WTC11 (cell line): ENCODE measurements at regions not wholly inside any gene's neighbourhood (a gene's known extent, or its start where the extent isn't known, plus 50 kb on each side); places are given as distances from the start of the nearest gene placed in this dataset.

Source experiments
- ATAC-seq: fragments of 200-7000 bp; cut with Tn5 transposase; 2 replicates; pipeline ENCODE4 v1.10.0; 2021; ENCODE audit warnings: mild to moderate bottlenecking, moderate library complexity
- CTCF ChIA-PET: fragments of 300-600 bp; sonication (Branson Sonifier 250); formaldehyde crosslinking; loops from one replicate; lab custom pipeline; 2021; ENCODE audit warnings: antibody characterized with exemption; lab: Charles Lee
- POLR2A ChIA-PET: fragments of 350-600 bp; sonication (Branson Sonifier 250); formaldehyde crosslinking; loops from one replicate; lab custom pipeline; 2021; ENCODE audit warnings: antibody characterized with exemption; lab: Charles Lee
- DNase-seq: peaks from one replicate; pipeline ENCODE4 v3.0.0; 2021; ENCODE audit warnings: low spot score
- H3K27ac Mint-ChIP-seq: 2 replicates; pipeline ENCODE4 v1.8.0; 2021; ENCODE audit warnings: mixed read lengths
- H3K27me3 Mint-ChIP-seq: 2 replicates; pipeline ENCODE4 v1.8.0; 2021; ENCODE audit warnings: low read depth, mild to moderate bottlenecking, moderate library complexity, mixed read lengths
- H3K36me3 Mint-ChIP-seq: 2 replicates; pipeline ENCODE4 v1.8.0; 2021; ENCODE audit warnings: mixed read lengths
- H3K4me1 Mint-ChIP-seq: 2 replicates; pipeline ENCODE4 v1.8.0; 2022; ENCODE audit warnings: mixed read lengths
- H3K4me3 Mint-ChIP-seq: 2 replicates; pipeline ENCODE4 v1.8.0; 2021; ENCODE audit warnings: mild to moderate bottlenecking, moderate library complexity, mixed read lengths
- H3K9me3 Mint-ChIP-seq: 2 replicates; pipeline ENCODE4 v1.8.0; 2021; ENCODE audit warnings: mixed read lengths
- CBFB ChIP-seq: sonication (generic); formaldehyde crosslinking; IDR thresholded peaks from 2 replicates; pipeline ENCODE4 v1.8.1; 2022; ENCODE audit warnings: mild to moderate bottlenecking, low read depth, missing genetic modification reagents
- CREB1 ChIP-seq: sonication (generic); formaldehyde crosslinking; IDR thresholded peaks from 2 replicates; pipeline ENCODE4 v1.8.0; 2023; ENCODE audit warnings: mild to moderate bottlenecking, missing genetic modification reagents
- ELF4 ChIP-seq: sonication (generic); formaldehyde crosslinking; IDR thresholded peaks from 2 replicates; pipeline ENCODE4 v1.8.1; 2022; ENCODE audit warnings: low read depth, mild to moderate bottlenecking, moderate library complexity, missing genetic modification reagents
- FOXK1 ChIP-seq: sonication (generic); formaldehyde crosslinking; IDR thresholded peaks from 2 replicates; pipeline ENCODE4 v1.8.0; 2022; ENCODE audit warnings: mild to moderate bottlenecking, moderate library complexity, missing genetic modification reagents
- JUN ChIP-seq: sonication (generic); formaldehyde crosslinking; IDR thresholded peaks from 2 replicates; pipeline ENCODE4 v1.8.0; 2023; ENCODE audit warnings: mild to moderate bottlenecking, missing genetic modification reagents
- NR1H2 ChIP-seq: sonication (generic); formaldehyde crosslinking; IDR thresholded peaks from 2 replicates; pipeline ENCODE4 v1.9.0; 2021; ENCODE audit warnings: mild to moderate bottlenecking, moderate library complexity, missing genetic modification reagents
- PRRX2 ChIP-seq: fragments of 250-450 bp; sonication (Bioruptor Pico); IDR thresholded peaks from 2 replicates; pipeline ENCODE4 v1.8.0; 2021; ENCODE audit warnings: mild to moderate bottlenecking
- SOX15 ChIP-seq: fragments of 250-450 bp; sonication (Bioruptor Pico); IDR thresholded peaks from 2 replicates; pipeline ENCODE4 v1.9.0; 2021; ENCODE audit warnings: mild to moderate bottlenecking
- ZBTB21 ChIP-seq: sonication (generic); formaldehyde crosslinking; IDR thresholded peaks from 2 replicates; pipeline ENCODE4 v1.8.1; 2023; ENCODE audit warnings: mild to moderate bottlenecking, missing genetic modification reagents, borderline replicate concordance
- ZNF416 ChIP-seq: fragments of 250-450 bp; sonication (Bioruptor Pico); IDR thresholded peaks from 2 replicates; pipeline ENCODE4 v1.9.0; 2021; ENCODE audit warnings: mild to moderate bottlenecking, inconsistent platforms
- TF ChIP-seq, protein P1 (sequence below): fragments of 250-450 bp; sonication (Bioruptor Pico); conservative IDR thresholded peaks from 2 replicates; pipeline ENCODE4 v1.9.0; 2021; ENCODE audit warnings: mild to moderate bottlenecking
- TF ChIP-seq, protein P2 (sequence below): sonication (generic); formaldehyde crosslinking; IDR thresholded peaks from 2 replicates; pipeline ENCODE4 v1.8.1; 2023; ENCODE audit warnings: mild to moderate bottlenecking, missing genetic modification reagents
- TF ChIP-seq, protein P3 (sequence below): sonication (generic); formaldehyde crosslinking; IDR thresholded peaks from 2 replicates; pipeline ENCODE4 v1.8.0; 2023; ENCODE audit warnings: missing genetic modification reagents, mild to moderate bottlenecking, borderline replicate concordance
- TF ChIP-seq, protein P4 (sequence below): sonication (generic); formaldehyde crosslinking; IDR thresholded peaks from 2 replicates; pipeline ENCODE4 v1.8.1; 2022; ENCODE audit warnings: missing genetic modification reagents, borderline replicate concordance
- TF ChIP-seq, protein P5 (sequence below): sonication (generic); formaldehyde crosslinking; IDR thresholded peaks from 2 replicates; pipeline ENCODE4 v1.8.1; 2022; ENCODE audit warnings: low read depth, mild to moderate bottlenecking, moderate library complexity, missing genetic modification reagents, borderline replicate concordance
- TF ChIP-seq, protein P6 (sequence below): sonication (generic); formaldehyde crosslinking; IDR thresholded peaks from 2 replicates; pipeline ENCODE4 v1.8.0; 2023; ENCODE audit warnings: missing genetic modification reagents
- TF ChIP-seq, protein P7 (sequence below): sonication (generic); formaldehyde crosslinking; IDR thresholded peaks from 2 replicates; pipeline ENCODE4 v1.8.0; 2022; ENCODE audit warnings: mild to moderate bottlenecking, missing genetic modification reagents

DNA sequence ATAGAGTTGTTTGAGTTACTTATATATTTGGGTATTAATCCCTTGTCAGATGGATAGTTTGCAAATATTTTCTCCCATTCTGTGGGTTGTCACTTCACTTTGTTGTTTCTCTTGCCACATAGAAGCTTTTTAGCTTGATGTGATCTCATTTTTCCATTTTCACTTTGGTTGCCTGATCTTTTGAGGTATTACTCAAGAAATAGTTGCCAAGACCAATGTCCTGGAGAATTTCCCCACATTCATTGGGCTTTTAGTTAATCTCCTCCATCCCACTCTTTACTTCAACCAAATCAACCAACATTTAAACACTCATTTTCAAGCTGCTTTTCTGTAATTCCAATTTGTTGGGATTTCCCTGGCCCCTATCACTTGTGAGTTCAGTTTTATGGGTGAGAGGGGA is 69.0 kb downstream of the LEPR start (continued):
- TF ChIP-seq, protein P1, sequence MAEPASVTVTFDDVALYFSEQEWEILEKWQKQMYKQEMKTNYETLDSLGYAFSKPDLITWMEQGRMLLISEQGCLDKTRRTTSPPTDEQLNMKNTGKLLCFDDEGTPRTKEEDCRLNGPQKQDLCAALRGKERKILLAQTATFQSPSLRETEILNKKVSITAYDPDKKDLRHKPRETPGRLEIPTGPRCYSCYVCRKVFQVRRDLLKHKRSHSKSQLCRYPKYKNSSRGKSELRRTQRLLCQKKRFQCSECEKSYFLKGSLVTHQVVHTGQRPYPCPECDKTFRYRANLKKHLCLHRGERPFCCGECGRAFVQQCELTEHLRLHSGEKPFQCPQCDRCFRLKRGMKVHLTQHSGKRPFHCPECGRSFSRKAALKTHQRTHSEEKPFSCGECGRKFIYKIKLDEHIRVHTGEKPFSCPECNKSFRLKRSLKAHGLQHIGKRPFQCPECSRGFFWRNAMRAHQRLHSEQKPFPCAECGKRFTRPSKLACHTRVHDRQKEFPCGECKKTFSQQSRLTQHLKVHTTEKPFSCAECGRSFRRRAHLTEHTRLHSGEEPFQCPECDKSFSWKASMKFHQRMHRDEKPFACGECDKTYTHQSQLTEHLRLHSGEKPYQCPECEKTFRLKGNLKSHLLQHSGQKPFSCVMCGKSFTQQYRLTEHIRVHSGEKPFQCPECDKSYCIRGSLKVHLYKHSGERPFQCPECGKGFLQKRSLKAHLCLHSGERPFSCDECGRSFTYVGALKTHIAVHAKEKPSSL (CRISPR knock-in tag) = no peak
- no peak for TF ChIP-seq JUN (CRISPR knock-in tag)
- TF ChIP-seq ZBTB21 (CRISPR knock-in tag) = no peak

DNA sequence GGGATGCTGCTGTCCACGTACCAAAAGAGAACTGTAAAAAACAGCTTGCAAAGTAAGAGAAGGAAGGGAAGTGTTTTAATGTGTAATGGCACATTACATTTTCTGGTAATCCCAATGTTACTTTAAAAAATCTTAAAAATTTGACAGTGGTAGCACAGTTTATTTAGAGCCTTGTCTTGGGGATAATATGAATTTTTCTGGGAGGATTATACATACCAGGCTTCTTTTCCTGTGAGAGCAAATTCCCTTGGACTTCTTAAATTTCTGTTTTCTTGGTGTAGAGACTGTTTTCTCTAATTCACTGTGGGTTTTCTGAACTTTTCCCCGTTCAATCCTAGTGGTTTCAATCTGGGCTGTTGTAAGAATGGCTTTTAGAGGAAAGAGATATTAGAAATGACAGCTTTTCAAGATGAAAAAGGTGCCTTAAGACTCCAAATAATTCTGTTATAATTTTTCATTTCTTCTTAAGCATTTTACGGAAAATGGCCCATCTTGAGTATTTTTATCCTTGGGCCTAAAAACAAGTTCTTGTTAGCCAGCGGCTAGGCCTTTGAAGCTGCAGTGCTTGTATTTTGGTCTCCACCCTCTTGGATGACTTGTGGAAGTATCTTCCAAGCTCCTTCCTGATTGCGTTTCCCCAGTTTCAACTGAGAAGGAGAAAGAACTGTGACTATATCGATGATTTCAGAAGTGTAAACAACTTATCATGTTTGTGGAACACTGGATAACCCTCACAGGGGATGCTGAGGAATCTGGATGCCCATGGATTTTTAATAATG is 70.0 kb downstream of the LEPR start:
- no peaks in the 10 kb centered on the region for H3K36me3 Mint-ChIP-seq
- H3K4me3 Mint-ChIP-seq = no peak overlapping the region
- POLR2A ChIA-PET = no interaction called here
- no peak overlapping the region for H3K27ac Mint-ChIP-seq
- DNase-seq = no peak
- no peak for ATAC-seq
- no peaks in the 10 kb centered on the region for H3K9me3 Mint-ChIP-seq
- no peaks in the 10 kb centered on the region for H3K27me3 Mint-ChIP-seq
- H3K4me1 Mint-ChIP-seq = no peaks in the 10 kb centered on the region
- CTCF ChIA-PET = interaction anchor here (1.6 kb wide), 1 partner anchor 59 kb away, joined by 3 read pairs; no protein-coding TSS in a partner anchor
- TF ChIP-seq CREB1 (CRISPR knock-in tag) (no peak), PRRX2 (CRISPR knock-in tag) (no peak)

DNA sequence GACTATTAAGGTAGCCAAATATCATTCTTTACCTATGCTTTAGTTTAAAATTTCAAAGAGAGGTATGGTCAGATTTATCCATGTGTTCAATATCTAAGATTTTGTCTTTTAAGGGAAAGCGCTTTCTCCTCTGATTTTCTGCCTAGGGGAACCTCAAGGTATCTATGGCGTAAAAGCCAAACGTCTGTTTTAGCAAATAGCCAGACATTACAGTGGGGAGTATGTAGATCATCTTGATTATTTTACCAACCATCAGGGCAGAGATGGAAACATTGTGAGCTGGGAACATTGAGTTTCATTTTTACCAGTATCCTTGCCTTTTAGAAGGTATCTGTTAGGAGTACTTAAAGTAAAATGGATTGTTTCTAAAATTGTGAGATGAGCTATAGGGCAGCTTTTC is 71.0 kb downstream of the LEPR start:
- no peak for DNase-seq
- H3K36me3 Mint-ChIP-seq = no peaks in the 10 kb centered on the region
- ChIA-PET CTCF (interaction anchor here (1.1 to 1.9 kb wide), 2 partner anchors 32 to 196 kb away, joined by 5 to 6 read pairs; no protein-coding TSS in a partner anchor), POLR2A (no interaction called here)
- TF ChIP-seq, protein P2, sequence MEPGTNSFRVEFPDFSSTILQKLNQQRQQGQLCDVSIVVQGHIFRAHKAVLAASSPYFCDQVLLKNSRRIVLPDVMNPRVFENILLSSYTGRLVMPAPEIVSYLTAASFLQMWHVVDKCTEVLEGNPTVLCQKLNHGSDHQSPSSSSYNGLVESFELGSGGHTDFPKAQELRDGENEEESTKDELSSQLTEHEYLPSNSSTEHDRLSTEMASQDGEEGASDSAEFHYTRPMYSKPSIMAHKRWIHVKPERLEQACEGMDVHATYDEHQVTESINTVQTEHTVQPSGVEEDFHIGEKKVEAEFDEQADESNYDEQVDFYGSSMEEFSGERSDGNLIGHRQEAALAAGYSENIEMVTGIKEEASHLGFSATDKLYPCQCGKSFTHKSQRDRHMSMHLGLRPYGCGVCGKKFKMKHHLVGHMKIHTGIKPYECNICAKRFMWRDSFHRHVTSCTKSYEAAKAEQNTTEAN = no peak
- no peak for TF ChIP-seq SOX15
- TF ChIP-seq, protein P3, sequence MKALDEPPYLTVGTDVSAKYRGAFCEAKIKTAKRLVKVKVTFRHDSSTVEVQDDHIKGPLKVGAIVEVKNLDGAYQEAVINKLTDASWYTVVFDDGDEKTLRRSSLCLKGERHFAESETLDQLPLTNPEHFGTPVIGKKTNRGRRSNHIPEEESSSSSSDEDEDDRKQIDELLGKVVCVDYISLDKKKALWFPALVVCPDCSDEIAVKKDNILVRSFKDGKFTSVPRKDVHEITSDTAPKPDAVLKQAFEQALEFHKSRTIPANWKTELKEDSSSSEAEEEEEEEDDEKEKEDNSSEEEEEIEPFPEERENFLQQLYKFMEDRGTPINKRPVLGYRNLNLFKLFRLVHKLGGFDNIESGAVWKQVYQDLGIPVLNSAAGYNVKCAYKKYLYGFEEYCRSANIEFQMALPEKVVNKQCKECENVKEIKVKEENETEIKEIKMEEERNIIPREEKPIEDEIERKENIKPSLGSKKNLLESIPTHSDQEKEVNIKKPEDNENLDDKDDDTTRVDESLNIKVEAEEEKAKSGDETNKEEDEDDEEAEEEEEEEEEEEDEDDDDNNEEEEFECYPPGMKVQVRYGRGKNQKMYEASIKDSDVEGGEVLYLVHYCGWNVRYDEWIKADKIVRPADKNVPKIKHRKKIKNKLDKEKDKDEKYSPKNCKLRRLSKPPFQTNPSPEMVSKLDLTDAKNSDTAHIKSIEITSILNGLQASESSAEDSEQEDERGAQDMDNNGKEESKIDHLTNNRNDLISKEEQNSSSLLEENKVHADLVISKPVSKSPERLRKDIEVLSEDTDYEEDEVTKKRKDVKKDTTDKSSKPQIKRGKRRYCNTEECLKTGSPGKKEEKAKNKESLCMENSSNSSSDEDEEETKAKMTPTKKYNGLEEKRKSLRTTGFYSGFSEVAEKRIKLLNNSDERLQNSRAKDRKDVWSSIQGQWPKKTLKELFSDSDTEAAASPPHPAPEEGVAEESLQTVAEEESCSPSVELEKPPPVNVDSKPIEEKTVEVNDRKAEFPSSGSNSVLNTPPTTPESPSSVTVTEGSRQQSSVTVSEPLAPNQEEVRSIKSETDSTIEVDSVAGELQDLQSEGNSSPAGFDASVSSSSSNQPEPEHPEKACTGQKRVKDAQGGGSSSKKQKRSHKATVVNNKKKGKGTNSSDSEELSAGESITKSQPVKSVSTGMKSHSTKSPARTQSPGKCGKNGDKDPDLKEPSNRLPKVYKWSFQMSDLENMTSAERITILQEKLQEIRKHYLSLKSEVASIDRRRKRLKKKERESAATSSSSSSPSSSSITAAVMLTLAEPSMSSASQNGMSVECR (CRISPR knock-in tag) = no peak
- TF ChIP-seq, protein P4, sequence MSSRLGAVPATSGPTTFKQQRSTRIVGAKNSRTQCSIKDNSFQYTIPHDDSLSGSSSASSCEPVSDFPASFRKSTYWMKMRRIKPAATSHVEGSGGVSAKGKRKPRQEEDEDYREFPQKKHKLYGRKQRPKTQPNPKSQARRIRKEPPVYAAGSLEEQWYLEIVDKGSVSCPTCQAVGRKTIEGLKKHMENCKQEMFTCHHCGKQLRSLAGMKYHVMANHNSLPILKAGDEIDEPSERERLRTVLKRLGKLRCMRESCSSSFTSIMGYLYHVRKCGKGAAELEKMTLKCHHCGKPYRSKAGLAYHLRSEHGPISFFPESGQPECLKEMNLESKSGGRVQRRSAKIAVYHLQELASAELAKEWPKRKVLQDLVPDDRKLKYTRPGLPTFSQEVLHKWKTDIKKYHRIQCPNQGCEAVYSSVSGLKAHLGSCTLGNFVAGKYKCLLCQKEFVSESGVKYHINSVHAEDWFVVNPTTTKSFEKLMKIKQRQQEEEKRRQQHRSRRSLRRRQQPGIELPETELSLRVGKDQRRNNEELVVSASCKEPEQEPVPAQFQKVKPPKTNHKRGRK (CRISPR knock-in tag) = no peak
- H3K27me3 Mint-ChIP-seq = no peaks in the 10 kb centered on the region
- H3K4me3 Mint-ChIP-seq = no peak overlapping the region
- H3K27ac Mint-ChIP-seq = no peak overlapping the region
- H3K4me1 Mint-ChIP-seq = no peaks in the 10 kb centered on the region
- H3K9me3 Mint-ChIP-seq = no peaks in the 10 kb centered on the region
- no peak for ATAC-seq

DNA sequence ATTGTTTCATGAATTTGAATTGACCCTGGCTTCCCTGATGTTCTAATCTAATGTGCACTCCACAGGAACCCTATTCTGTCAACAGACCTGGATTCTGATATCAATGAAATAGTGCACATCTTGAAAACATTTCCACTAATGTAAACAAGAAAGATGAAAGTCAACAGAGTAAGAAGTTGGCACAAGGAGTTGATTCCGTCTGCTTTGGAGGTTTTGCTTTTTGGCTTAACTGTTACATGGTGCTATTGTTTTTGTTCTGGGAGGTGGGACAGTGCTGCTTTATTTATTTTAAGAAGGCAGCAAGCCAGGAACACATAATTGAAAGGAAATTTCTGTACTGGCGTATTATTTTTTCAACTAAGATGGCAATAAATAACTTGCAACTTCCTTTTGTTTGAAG is 73.3 kb downstream of the LEPR start:
- Mint-ChIP-seq H3K36me3 (no peaks in the 10 kb centered on the region), H3K27ac (no peak overlapping the region), H3K4me3 (no peak overlapping the region), H3K4me1 (no peaks in the 10 kb centered on the region), H3K9me3 (no peaks in the 10 kb centered on the region), H3K27me3 (no peaks in the 10 kb centered on the region)
- ChIA-PET POLR2A (no interaction called here), CTCF (no interaction called here)
- ATAC-seq (no peak), DNase-seq (no peak)
- TF ChIP-seq ELF4 (CRISPR knock-in tag) (no peak), CBFB (CRISPR knock-in tag) (no peak), NR1H2 (CRISPR knock-in tag) (no peak), ZNF416 (no peak), ZBTB21 (CRISPR knock-in tag) (no peak), FOXK1 (CRISPR knock-in tag) (no peak)
- TF ChIP-seq, protein P5, sequence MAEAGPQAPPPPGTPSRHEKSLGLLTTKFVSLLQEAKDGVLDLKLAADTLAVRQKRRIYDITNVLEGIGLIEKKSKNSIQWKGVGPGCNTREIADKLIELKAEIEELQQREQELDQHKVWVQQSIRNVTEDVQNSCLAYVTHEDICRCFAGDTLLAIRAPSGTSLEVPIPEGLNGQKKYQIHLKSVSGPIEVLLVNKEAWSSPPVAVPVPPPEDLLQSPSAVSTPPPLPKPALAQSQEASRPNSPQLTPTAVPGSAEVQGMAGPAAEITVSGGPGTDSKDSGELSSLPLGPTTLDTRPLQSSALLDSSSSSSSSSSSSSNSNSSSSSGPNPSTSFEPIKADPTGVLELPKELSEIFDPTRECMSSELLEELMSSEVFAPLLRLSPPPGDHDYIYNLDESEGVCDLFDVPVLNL (CRISPR knock-in tag) = no peak
- TF ChIP-seq, protein P6, sequence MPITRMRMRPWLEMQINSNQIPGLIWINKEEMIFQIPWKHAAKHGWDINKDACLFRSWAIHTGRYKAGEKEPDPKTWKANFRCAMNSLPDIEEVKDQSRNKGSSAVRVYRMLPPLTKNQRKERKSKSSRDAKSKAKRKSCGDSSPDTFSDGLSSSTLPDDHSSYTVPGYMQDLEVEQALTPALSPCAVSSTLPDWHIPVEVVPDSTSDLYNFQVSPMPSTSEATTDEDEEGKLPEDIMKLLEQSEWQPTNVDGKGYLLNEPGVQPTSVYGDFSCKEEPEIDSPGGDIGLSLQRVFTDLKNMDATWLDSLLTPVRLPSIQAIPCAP (CRISPR knock-in tag) = no peak
- TF ChIP-seq, protein P7, sequence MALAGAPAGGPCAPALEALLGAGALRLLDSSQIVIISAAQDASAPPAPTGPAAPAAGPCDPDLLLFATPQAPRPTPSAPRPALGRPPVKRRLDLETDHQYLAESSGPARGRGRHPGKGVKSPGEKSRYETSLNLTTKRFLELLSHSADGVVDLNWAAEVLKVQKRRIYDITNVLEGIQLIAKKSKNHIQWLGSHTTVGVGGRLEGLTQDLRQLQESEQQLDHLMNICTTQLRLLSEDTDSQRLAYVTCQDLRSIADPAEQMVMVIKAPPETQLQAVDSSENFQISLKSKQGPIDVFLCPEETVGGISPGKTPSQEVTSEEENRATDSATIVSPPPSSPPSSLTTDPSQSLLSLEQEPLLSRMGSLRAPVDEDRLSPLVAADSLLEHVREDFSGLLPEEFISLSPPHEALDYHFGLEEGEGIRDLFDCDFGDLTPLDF (CRISPR knock-in tag) = no peak
